GM19467 (cell line): ENCODE measurements at regions not wholly inside any gene's neighbourhood (a gene's known extent, or its start where the extent isn't known, plus 50 kb on each side); places are given as distances from the start of the nearest gene placed in this dataset.
A peak's percentile ranks its signal among the peaks of the same experiment; 100 is the strongest.

Experiments
- ATAC-seq: cut with Tn5 transposase; IDR thresholded peaks from one replicate; pipeline ENCODE4 v1.9.1; 2021; ENCODE audit warnings: mild to moderate bottlenecking, moderate library complexity; ENCODE audit not compliant: unreplicated experiment

- no peak for ATAC-seq
Measured at GRCh38 chr5:143761663-143762062, 50.3 kb upstream of the HMHB1 start.

GRCh38 chr5:143760755-143761154, 51.2 kb upstream of the HMHB1 start:
- no peak for ATAC-seq

GRCh38 chr5:143760131-143760505, 51.8 kb upstream of the HMHB1 start:
- no peak for ATAC-seq

GRCh38 chr5:143759396-143760130, 52.4 kb upstream of the HMHB1 start:
- ATAC-seq: no peak

GRCh38 chr5:143758750-143759149, 53.2 kb upstream of the HMHB1 start:
- peak; percentile 63 for ATAC-seq

- ATAC-seq: no peak
Measured at GRCh38 chr5:143758015-143758414, 53.9 kb upstream of the HMHB1 start.

- ATAC-seq: no peak
Measured at GRCh38 chr5:143757116-143757515, 54.8 kb upstream of the HMHB1 start.

- ATAC-seq: no peak
Measured at GRCh38 chr5:143755966-143756365, 56.0 kb upstream of the HMHB1 start.

- no peak for ATAC-seq
Measured at GRCh38 chr5:143752165-143752850, 59.7 kb upstream of the HMHB1 start.

GRCh38 chr5:143751342-143751741, 60.6 kb upstream of the HMHB1 start:
- ATAC-seq: no peak

- ATAC-seq: no peak
Measured at GRCh38 chr5:143749581-143750205, 62.3 kb upstream of the HMHB1 start.

GRCh38 chr5:143748516-143748915, 63.4 kb upstream of the HMHB1 start:
- ATAC-seq: no peak

- no peak for ATAC-seq
Measured at GRCh38 chr5:143742951-143743350, 69.0 kb upstream of the HMHB1 start.

- ATAC-seq: no peak
Measured at GRCh38 chr5:143741421-143741820, 70.5 kb upstream of the HMHB1 start.

GRCh38 chr5:143740956-143741355, 71.0 kb upstream of the HMHB1 start:
- no peak for ATAC-seq

- no peak for ATAC-seq
Measured at GRCh38 chr5:143739746-143740145, 72.2 kb upstream of the HMHB1 start.

- no peak for ATAC-seq
Measured at GRCh38 chr5:143738417-143739401, 73.3 kb upstream of the HMHB1 start.

GRCh38 chr5:143737062-143737461, 74.9 kb upstream of the HMHB1 start:
- no peak for ATAC-seq

GRCh38 chr5:143734456-143734780, 77.5 kb upstream of the HMHB1 start:
- no peak for ATAC-seq

GRCh38 chr5:143733665-143734455, 78.1 kb upstream of the HMHB1 start:
- ATAC-seq: no peak
